Common myeloid progenitor, CD34-positive (primary cell): ENCODE measurements at regions not wholly inside any gene's neighbourhood (a gene's known extent, or its start where the extent isn't known, plus 50 kb on each side); places are given as distances from the start of the nearest gene placed in this dataset.

Experiments
- CTCF ChIA-PET: fragments of 350-600 bp; sonication (Branson Sonifier 250); formaldehyde crosslinking; loops from one replicate; lab custom pipeline; 2021; ENCODE audit warnings: antibody characterized with exemption; lab: Charles Lee
- POLR2A ChIA-PET: fragments of 350-600 bp; sonication (Branson Sonifier 250); formaldehyde crosslinking; loops from one replicate; lab custom pipeline; 2021; ENCODE audit warnings: antibody characterized with exemption; lab: Charles Lee
- DNase-seq, 3 donors: peaks; one replicate each; pipeline versions ENCODE4 v3.0.0 to v3.0.0-alpha.2; 2013
- H3K27ac ChIP-seq, 2 experiments: 1 replicate in 1 of 2; 2 replicates in 1 of 2; pipeline ENCODE4 v1.7.0; 2013; ENCODE audit warnings: inconsistent platforms in 2 of 2, low read length in 2 of 2, mild to moderate bottlenecking in 2 of 2, low read depth in 1 of 2, moderate library complexity in 1 of 2; ENCODE audit not compliant: severe bottlenecking in 2 of 2, insufficient read depth in 1 of 2, poor library complexity in 1 of 2
- H3K27me3 ChIP-seq, 5 experiments: replicated peaks in 2 of 5; 1 replicate in 3 of 5; 2 replicates in 2 of 5; pipeline versions ENCODE4 v1.6.1 to v1.7.0; 2013; ENCODE audit warnings: low read length in 4 of 5, mild to moderate bottlenecking in 2 of 5, moderate library complexity in 2 of 5, inconsistent platforms in 1 of 5; ENCODE audit not compliant: insufficient read depth in 5 of 5, control insufficient read depth in 4 of 5
- H3K36me3 ChIP-seq, 4 experiments: 1 replicate in 2 of 4; 2 replicates in 2 of 4; pipeline versions ENCODE4 v1.6.1 to v1.7.0; 2013; ENCODE audit warnings: low read length in 3 of 4, control low read depth in 1 of 4, mild to moderate bottlenecking in 1 of 4; ENCODE audit not compliant: control insufficient read depth in 4 of 4, insufficient read depth in 4 of 4
- H3K4me1 ChIP-seq, 4 experiments: 1 replicate in 3 of 4; 2 replicates in 1 of 4; pipeline versions ENCODE4 v1.6.1 to v1.7.1; 2013; ENCODE audit warnings: low read length in 3 of 4, mild to moderate bottlenecking in 3 of 4, control low read depth in 1 of 4, inconsistent platforms in 1 of 4, moderate library complexity in 1 of 4; ENCODE audit not compliant: control insufficient read depth in 4 of 4, insufficient read depth in 4 of 4; ENCODE audit errors: control extremely low read depth in 1 of 4
- H3K4me3 ChIP-seq, 7 experiments: 1 replicate in 4 of 7; 2 replicates in 3 of 7; pipeline versions ENCODE4 v1.5.1 to v1.7.0; 2013; ENCODE audit warnings: mild to moderate bottlenecking in 7 of 7, low read length in 6 of 7, moderate library complexity in 6 of 7, inconsistent platforms in 2 of 7, low read depth in 2 of 7, control low read depth in 1 of 7; ENCODE audit not compliant: insufficient read depth in 4 of 7, control insufficient read depth in 1 of 7; ENCODE audit errors: extremely low read depth in 1 of 7
- H3K9me3 ChIP-seq, 5 experiments: 1 replicate in 4 of 5; 2 replicates in 1 of 5; pipeline versions ENCODE4 v1.6.1 to v1.7.1; 2013; ENCODE audit warnings: low read length in 4 of 5, mild to moderate bottlenecking in 2 of 5, inconsistent platforms in 1 of 5, low read depth in 1 of 5, moderate library complexity in 1 of 5; ENCODE audit not compliant: control insufficient read depth in 4 of 5, insufficient read depth in 2 of 5; ENCODE audit errors: control extremely low read depth in 1 of 5
- WGBS: methylation state at CpG from one replicate; pipeline ENCODE4 v1.1.5; 2013; ENCODE audit not compliant: insufficient coverage; 5-methylcytosine and 5-hydroxymethylcytosine counted together

GRCh38 chr9:16210440-16210839 is 657.6 kb downstream of the CCDC171 start:
- H3K27me3 ChIP-seq: peaks cover 0 to 1% (median 0%) of the 10 kb centered on the region in 5 experiments
- no peak overlapping the region for H3K4me3 ChIP-seq
- no peaks in the 10 kb centered on the region for H3K9me3 ChIP-seq
- H3K4me1 ChIP-seq: peaks cover 0 to 8% (median 6%) of the 10 kb centered on the region in 4 experiments
- POLR2A ChIA-PET: interaction anchor here (0.5 kb wide), 1 partner anchor 868 kb away, joined by 5 read pairs; no protein-coding TSS in a partner anchor
- no peak overlapping the region for H3K27ac ChIP-seq
- DNase-seq: no peak
- CTCF ChIA-PET: no interaction called here
- no peaks in the 10 kb centered on the region for H3K36me3 ChIP-seq
- WGBS: no CpG with 5 or more reads among the region's 1 CpG

- no peaks in the 10 kb centered on the region for H3K9me3 ChIP-seq
- DNase-seq: no peak
- POLR2A ChIA-PET: no interaction called here
- H3K27me3 ChIP-seq: peaks cover 0 to 3% (median 0%) of the 10 kb centered on the region in 5 experiments
- H3K36me3 ChIP-seq: no peaks in the 10 kb centered on the region
- no peak overlapping the region for H3K4me3 ChIP-seq
- no peak overlapping the region for H3K27ac ChIP-seq
- H3K4me1 ChIP-seq: peaks cover 0 to 4% (median 2%) of the 10 kb centered on the region in 4 experiments
- 96% methylated on average over 3 of the region's 3 CpGs for WGBS
- CTCF ChIA-PET: interaction anchor here (1.4 kb wide), 1 partner anchor 11 kb away, joined by 3 read pairs; no protein-coding TSS in a partner anchor
These were observed 658.5 kb downstream of the BNC2 start for GRCh38 chr9:16211946-16212345.

- H3K4me3 ChIP-seq: no peak overlapping the region
- H3K9me3 ChIP-seq: no peaks in the 10 kb centered on the region
- H3K4me1 ChIP-seq: no peaks in the 10 kb centered on the region
- 100% methylated on average over 4 of the region's 6 CpGs for WGBS
- no peak overlapping the region for H3K27ac ChIP-seq
- ChIA-PET CTCF (no interaction called here), POLR2A (no interaction called here)
- peaks cover 0 to 3% (median 0%) of the 10 kb centered on the region in 5 experiments for H3K27me3 ChIP-seq
- no peaks in the 10 kb centered on the region for H3K36me3 ChIP-seq
- no peak for DNase-seq
These were observed 656.5 kb downstream of the BNC2 start for GRCh38 chr9:16213781-16214515.

- 95% methylated on average over 14 of the region's 16 CpGs for WGBS
- Histone ChIP-seq H3K4me3 (no peak overlapping the region), H3K4me1 (no peaks in the 10 kb centered on the region), H3K9me3 (no peaks in the 10 kb centered on the region), H3K36me3 (no peaks in the 10 kb centered on the region), H3K27me3 (peaks cover 0 to 3% (median 0%) of the 10 kb centered on the region in 5 experiments), H3K27ac (no peak overlapping the region)
- CTCF ChIA-PET: no interaction called here
- DNase-seq: no peak
- POLR2A ChIA-PET: no interaction called here
These were observed 655.7 kb downstream of the BNC2 start for GRCh38 chr9:16214677-16215352.

- Histone ChIP-seq H3K27ac (no peak overlapping the region), H3K9me3 (no peaks in the 10 kb centered on the region), H3K36me3 (no peaks in the 10 kb centered on the region), H3K4me1 (no peaks in the 10 kb centered on the region), H3K27me3 (peaks cover 0 to 3% (median 0%) of the 10 kb centered on the region in 5 experiments), H3K4me3 (no peak overlapping the region)
- ChIA-PET POLR2A (no interaction called here), CTCF (no interaction called here)
- WGBS: 97% methylated on average over 5 of the region's 6 CpGs
- DNase-seq: no peak
These were observed 655.2 kb downstream of the BNC2 start for GRCh38 chr9:16215353-16215680.

- POLR2A ChIA-PET: no interaction called here
These were observed 652.3 kb downstream of the BNC2 start for GRCh38 chr9:16217943-16218701.

More at GRCh38 chr9:16217943-16218701, 652.3 kb downstream of the BNC2 start:
- Histone ChIP-seq H3K4me3 (no peak overlapping the region), H3K27ac (no peak overlapping the region), H3K4me1 (no peaks in the 10 kb centered on the region), H3K9me3 (no peaks in the 10 kb centered on the region), H3K36me3 (no peaks in the 10 kb centered on the region), H3K27me3 (peaks cover 0 to 5% (median 0%) of the 10 kb centered on the region in 5 experiments)
- DNase-seq: no peak
- 92% methylated on average over 17 of the region's 22 CpGs for WGBS
- CTCF ChIA-PET: no interaction called here
